Dermis blood vessel endothelial cell (primary cell): ENCODE measurements at regions not wholly inside any gene's neighbourhood (a gene's known extent, or its start where the extent isn't known, plus 50 kb on each side); places are given as distances from the start of the nearest gene placed in this dataset.

Experiments
- DNase-seq: peaks from one replicate; pipeline ENCODE4 v3.0.0; 2010

DNA sequence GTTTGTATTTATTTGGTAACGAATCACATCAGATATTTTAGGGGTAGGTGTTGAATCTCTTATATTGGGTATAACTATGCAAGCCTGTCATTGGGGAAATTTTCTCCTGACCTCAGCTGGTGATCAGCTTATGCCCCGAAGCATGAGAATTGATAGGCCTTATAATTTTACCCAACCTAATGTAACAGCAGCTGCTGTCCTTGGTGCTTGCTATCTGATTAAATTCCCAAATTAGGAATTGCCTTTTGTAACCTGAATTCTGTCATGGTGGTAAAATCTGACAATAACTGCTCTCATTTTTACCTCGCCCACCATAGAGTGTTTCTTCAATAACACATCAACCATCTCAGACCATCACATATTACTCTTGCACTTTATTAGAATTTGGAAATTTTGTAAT lies 1542.6 kb upstream of the PIK3C3 start:
- DNase-seq = no peak

DNA sequence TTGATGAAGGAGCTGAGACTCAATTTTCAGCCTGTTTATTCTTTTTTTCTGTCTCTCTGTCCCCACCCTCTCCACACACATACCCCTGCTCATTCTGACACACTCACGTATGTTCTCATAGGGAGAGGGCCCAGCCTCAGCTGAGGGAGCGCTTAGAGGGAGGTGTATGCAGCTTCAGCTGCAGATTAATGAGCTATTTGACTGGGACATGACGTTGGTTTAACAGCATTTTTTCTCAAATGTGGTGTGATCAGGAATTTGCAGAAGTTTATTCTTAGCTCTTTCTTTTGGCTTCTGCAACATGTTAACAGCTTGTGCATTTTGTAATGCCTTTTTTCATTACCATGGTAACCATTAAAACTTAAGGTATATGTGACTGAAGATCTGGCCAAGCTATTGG lies 1547.1 kb upstream of the PIK3C3 start:
- DNase-seq = no peak

DNA sequence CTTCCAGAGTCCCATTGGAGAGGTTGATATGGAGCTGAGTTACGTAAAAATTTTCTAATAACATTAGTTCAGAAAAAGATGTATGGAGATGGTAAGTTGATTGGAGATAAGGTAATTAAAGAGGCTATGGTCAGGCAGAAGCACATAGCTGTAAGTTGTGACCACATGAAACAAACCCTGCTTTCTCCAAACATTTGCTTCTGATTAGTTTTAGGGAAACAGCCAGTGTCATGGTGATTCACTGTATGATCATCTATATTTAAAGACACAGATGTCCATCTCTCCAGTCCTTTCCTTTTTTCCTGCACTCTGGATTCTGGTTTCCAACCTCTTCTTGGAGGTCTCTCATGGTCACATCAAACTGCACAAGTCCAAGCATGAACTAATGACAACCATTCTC lies 1550.8 kb upstream of the PIK3C3 start:
- DNase-seq = no peak

DNA sequence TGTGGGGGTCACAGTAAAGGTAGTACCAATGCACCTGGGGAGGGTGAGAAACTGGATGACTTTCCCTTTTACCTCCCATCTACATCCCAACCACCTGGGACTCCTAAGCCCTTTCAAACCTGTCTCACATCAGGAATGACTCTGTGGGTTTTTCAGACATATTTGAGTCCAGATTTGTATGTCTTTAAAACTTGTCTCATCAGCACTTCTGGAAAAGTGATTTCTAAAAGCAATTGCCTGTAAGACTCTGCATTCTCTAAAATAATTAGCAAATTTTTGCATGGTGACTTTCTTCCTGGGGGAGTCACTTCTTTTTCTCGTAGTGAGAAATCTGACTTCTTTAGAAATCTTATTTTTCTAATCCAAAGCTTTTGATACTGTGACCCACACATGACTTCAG lies 1553.0 kb upstream of the PIK3C3 start:
- DNase-seq = no peak

DNA sequence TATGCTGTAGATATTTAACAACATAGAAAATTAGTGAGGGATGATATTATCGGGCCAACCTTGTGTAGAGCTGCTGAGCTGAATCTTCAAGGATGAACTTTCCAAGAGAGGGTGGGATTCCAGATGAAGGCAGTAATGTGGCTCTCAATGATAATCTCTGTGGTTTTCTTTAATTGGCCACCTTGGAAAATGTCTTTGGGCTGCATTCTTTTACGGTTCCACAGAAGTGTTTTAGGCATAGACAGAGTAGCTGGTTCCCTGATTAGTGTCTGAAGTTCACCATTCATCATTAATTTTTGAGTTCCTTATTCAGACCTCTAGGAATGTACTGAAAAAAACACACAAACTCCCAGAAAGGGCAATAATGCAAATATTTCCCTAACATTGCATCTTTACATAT lies 1566.9 kb upstream of the PIK3C3 start:
- DNase-seq = no peak

DNA sequence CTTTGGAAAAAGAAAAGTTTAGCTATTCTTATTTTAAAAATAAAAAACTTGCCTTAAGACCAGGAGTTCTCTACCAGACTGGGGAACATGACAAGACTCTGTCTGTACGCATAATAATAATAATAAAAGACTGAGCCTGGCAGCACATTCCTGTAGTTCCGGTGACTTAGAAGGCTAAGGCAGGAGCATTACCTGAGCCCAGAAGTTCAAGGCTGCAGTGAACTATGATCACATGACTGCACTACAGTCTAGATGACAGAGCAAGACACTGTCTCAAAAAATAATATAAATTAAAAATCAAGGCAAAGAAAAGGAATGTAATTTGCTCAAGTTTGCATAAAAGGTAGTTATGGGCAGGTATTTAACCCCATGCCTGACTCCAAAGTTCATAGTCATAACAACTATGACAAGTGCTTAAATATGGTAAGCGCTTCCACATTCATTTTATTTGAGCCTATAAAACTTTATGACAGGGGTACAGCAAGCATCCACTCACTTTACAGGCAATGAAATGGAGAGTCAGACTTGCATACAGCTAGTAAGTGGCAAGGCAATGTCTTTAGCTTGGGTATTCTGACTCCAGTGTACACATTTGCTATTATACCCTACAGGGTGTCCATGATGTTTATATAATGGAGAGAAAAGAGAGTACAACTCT lies 1567.8 kb upstream of the PIK3C3 start:
- DNase-seq = no peak

DNA sequence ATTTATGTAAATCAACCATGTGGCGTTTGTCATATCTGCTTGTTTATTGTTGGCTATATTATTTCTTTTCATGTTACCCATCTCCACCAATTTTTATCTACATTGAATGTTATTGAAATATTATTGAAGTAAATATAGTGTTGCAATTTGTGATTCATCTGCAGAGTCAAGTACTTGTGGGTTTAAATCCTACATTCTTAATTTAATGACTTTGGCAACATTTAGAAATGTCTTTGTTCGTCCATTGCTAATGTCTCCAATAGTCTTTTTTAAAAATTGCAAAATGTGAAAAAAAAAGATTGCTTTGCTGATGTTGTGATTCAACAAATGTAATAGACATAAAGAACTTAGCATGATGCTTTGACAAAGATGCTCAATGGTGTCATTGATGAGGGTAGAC lies 1572.8 kb upstream of the PIK3C3 start:
- no peak for DNase-seq

DNA sequence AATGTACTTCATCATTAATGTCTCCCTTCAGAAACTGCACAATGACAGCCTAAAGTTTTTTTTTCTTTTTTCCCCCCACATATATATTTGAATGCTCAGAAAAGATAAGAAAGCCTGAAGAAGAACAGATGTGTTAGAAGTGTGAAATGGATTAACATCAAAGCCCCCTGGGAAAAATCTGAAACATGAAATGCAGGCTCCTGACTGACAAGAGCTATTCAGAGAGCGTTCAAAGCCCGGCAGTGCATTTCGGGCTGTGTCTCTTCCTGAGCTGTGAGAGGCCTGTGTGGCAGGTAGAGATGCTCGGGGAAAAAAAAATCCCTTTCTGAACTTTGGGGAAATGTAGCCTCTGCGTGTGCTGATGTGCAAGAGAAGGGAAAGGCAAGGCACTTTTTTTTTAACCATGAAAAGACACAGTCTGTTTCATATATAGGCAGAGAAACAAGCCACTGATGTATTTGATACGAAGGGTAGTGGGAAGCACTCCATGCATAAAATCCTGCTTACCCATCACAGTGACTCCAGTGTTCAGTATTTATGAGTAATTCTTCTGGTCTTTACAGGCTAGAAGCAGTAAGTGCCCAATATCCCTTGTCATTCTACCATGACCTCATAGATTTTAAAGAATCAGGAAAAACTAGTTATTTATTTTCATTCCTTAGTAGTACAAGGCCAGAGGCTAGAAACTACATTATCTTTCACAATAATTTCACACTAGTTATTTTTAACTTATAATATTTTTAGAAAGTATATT lies 1574.2 kb upstream of the PIK3C3 start:
- DNase-seq = no peak

DNA sequence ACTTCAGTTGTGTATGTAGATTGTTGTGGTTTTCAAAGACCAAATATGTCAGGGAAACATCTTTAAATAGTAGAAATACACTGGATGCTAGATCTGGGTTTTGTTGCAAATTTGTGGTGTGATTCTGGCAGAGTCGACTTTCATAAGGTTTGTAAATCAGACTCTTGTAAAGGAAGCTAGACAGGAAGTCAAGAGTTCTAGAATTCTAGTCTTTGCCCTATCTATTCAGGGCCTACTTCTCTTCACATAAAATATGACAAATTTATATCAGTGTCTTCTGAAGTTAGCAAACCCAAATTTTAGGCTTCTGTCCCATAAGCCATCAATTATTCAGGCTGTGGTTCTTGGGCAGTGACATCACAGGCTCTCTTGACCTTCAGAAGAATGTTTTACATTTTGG lies 1579.2 kb upstream of the PIK3C3 start:
- no peak for DNase-seq

DNA sequence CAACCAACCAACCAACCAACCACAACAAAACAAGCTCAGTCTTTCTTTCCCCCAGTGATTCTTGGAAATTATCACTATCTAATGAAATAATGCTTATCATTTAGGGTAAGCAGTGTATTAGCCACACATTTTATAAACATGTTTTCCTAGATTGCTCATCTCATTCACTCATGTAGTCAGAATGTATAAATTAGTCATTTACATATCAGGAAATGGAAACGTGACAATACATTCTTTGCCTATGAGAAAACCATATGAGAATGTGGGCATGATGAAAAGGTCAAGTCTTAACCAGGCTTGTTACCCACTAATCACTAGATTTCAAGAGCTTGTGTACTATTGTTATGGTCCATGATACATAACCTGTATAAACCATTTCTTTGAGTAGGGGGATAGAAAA lies 1583.4 kb upstream of the PIK3C3 start:
- peak; percentile 2 for DNase-seq

DNA sequence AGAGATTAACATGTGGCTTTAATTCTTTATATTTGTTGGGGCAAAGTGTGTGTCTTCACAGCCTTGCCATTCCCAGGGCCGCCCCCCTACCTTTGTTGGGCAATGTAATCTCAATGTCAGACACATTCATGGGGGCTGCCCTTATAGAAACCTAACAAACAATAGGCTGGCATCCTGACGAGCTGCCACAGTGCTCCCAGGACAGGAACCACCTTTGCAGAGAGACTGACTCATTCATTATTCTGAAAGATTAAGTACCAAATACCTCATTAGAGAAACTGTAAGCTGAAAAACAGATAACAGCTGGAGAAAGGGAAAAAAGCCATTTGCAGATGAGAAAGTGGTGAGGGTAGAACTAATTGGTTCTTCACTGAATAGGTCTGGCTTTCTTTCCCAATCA lies 1587.5 kb upstream of the PIK3C3 start:
- peak; percentile 15 for DNase-seq

DNA sequence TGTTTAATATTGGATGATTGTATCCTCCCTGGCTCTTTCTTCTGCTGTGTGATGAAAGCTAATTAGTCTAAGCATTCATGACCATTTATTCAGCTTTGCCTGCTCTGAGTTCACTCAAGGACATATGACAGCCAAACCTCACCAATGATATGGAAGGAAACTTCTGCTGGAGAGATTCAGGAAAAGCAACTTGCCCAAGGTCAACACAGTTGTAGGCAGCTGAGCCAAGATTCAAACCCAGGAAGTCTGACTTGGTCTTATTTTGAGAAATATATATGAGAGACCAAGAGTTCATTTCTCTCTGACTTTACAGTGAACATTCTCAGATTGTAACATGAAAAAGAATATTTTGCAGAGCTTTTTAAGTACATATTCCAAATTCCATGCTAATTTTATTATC lies 1588.5 kb upstream of the PIK3C3 start:
- peak; percentile 15 for DNase-seq

DNA sequence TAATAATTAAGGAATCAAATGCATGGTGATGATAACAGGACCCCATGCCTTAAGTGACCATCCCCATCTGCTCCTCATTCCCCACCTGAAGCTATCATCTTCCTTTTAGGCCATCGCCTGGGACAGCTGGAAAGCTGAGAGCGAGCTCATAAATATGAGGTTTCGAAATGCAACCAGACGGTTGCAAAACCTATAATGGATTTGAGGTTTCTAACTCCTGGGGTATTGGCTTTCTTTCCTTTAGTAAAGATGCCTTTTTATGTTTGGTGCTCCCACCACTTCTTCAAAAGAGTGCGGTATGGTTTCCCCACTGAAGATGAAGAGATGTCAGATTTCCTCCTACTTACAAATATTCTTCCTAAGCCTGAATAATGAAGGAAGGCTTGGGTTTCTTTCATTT lies 1589.5 kb upstream of the PIK3C3 start:
- no peak for DNase-seq

DNA sequence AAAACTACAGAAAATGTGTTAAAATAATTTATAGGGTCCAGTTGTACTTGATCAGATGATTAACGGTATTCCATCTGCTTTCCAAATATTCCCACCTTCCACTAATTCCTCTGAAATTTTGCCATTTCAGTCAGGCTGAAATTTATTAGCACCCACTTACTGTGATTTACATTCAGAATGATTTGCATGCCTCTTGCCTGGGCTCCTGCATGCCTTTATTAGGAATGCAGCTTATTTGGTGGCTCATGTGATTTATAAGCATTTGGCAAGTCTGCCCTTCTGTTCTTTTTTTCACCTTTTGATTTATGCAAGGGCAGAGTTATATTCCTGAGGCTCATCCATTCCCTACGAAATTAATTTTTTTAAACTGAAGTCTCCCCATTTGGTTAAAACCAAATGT lies 1594.5 kb upstream of the PIK3C3 start:
- DNase-seq = no peak

DNA sequence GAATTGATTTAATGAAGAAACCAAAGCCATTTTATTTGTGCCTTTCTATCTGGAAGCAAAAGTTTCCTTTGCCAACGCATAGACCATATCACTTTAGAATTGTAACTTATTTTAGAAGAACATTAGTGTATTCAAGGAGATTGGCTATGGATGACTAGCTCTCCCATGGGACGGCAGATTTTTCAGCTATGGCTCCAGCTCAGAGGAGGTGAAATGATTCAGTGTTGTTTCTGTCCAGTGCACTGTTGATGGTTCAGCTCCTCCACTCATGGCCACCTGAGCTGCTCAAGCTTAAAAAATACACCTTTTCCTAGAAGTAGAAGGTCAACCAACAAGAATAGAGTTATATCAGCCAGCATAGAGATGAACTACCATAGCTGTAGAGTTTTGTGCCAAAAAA lies 1597.5 kb upstream of the PIK3C3 start:
- DNase-seq = no peak

DNA sequence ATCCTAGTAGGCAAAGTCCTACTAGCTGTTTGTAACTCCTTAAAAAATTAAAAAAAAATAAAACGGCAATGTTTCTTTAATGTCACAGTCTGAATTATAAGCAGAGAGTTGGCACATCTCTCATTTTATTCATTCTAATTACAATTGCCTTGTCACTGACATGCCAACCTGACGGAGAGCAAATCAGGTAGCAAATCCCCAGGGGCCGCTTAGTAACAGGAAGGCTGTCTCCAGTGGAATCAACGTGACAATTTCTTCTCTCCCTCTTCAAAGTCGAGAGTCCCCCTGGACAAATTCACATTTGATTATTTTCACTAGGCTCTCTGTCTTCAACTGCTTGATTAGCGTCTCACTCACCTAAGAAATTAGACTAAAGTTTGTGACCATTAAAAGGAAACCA lies 1598.9 kb upstream of the PIK3C3 start:
- DNase-seq = no peak

DNA sequence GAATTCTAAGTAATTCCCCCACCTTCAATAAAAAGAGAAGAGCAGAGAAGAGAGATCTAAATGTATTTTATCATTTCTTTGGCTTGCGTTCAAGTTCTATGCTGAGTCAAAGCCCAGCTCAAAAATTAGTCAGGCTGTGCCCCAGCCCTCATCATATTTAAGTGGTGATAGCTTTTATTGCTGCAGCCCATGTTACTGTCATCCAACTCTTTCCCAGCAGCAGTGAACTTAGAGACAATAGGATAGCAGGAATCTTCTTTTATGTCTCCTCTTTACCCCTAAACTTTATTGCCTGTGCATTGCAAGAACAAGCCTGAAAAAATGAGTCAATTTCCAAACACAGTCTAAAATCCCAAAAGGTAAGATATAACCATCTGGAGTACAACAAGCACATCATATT lies 1599.3 kb upstream of the PIK3C3 start:
- no peak for DNase-seq

DNA sequence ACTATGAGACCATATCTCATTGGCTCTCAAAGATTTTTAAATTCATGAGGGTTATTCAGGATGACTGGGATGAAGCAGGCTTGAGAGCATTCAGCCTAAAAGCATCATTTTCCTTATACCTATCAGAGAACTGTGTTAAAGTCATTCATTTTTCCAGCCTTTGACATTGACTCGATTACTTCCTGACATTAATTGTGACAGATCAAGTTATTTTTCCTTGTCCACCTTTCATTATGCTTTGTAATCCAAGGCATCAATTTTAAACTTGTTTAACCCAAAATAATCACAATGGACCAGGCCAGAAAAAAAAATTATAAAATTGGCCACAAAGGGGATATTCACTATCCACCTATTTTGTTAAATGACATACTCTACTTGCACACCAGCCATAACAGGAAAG lies 1606.8 kb upstream of the PIK3C3 start:
- no peak for DNase-seq

DNA sequence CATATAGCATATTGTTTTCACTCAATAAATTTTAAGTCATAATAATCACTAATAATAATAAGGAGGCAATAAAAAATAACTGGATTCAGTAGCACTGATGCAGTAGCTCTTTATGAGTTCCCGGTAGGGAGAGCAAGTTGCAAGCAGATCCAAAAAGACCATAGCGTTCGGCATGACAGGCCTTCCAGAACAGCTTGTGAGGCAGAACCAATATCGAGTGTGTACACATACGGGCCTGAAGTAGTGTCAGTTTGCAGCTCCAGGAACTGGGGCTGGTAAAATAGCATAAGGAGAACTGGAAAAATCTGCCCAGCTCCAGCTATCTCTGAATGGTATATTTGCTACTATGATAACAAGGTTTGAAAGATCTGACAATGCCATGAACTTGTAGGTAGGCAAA lies 1607.8 kb upstream of the PIK3C3 start:
- no peak for DNase-seq

DNA sequence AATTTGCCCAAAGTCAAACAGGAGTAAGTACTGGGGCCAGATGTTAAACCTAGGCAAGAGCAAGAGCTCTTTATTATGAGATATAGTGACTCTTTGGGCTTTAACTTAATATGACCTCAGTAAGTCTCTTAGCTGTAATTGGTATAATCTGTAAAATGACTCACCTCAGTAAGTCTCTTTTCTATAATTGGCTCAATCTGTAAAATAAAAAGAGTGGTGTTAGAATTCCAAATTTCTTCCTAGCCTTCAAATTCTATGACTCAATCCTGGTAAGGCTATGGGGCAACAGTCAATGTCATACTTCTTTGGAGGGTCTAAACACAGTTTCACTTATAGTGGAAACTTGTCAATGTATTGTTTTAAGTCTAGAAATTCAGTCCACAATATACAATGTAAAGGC lies 1608.9 kb upstream of the PIK3C3 start:
- DNase-seq = no peak

DNA sequence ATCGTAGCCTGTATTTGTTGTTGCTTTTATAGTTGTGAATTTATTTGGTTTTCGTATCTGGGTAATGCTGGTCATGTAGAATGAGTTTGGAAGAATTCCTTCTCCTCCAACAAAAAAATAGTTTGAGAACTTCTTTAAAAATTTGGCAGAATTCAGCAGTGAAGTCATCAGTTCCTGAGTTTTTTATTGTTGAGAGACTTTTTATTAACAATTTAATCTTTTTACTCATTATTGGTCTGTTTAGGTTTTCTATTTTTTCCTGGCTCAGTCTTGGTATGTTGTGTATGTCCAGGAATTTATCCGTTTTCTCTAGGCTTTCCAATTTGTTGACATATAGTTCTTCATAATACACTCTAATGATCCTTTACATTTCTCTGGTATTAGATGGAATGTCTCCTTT lies 1613.3 kb upstream of the PIK3C3 start:
- no peak for DNase-seq

DNA sequence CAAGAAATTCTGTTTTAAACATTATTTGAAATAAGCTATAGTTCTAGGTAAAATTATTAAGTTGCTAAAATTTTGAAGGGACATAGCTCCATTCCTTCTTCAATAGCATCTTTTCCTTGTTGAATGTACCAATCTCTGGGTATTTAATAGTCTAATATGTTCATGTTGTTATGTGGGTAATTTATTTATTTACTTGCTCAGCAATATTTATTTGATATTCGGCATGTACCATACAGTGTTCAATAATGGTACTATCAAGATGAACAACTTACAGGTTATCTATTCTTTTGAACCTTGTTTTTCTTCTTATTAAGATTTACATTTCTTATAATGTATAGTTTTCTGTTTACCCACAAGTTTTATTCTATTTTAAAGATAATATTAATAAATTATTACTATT lies 1616.8 kb upstream of the PIK3C3 start:
- DNase-seq = no peak

DNA sequence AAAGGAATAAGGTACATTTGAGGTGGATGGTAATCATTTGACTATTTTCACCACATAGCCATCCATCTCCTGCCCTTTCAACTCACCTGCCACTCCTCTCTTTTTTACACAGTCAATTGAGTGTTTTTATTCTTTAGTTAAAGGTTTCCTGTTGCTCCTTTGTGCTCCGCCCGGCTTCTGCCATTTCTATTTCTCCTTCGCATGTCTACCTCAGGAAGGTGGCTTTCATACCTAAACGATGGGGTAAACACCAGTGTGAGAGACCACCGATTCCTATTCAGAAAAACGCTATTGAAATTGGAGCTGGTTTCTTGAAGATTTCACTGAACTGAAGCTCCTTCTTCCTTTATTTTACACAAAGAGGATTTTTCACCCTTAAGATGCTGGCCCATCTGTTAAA lies 1628.0 kb upstream of the PIK3C3 start:
- no peak for DNase-seq

DNA sequence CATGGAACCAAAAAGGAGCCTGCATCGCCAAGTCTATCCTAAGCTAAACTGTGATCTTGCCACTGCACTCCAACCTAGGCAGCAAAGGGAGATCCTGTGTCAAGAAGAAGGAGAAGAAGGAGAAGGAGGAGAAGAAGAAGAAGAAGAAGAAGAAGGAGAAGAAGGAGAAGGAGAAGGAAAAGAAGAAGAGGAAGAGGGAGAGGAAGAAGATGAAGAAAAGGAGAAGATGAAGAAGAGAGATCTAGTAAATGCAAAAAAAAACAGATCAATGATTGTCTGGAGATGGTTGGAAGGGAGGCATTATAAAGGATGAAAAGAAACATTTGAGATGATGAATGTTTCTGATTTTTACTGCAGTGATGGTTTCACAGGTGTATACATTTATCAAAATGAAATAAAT lies 1629.0 kb upstream of the PIK3C3 start:
- DNase-seq = no peak

DNA sequence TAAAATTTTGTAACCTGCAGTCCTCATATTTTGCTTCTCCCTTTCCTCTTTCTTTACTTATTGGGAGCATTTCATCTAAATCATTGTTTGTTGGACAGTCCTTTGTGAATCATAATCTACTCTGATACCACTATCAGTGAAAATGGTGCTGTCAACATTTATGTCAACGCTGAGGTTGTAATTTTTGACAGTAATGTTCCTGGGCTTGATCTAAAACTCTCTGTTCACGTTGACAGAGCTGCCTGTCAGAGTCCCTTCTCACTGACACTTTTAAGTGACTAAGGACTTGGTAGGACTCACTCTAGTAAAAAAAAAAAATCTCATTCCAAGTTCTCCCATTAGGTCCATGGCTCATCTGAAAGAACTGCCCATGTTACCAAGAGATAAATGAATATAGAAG lies 1640.8 kb upstream of the PIK3C3 start:
- DNase-seq = no peak
